ENCODE measurements at regions not wholly inside any gene's neighbourhood (a gene's known extent, or its start where the extent isn't known, plus 50 kb on each side); places are given as distances from the start of the nearest gene placed in this dataset.

GRCh38 chr2:198968545-198968944 lies 489.2 kb downstream of the SATB2 start:
- Histone ChIP-seq H3K27ac (ENCODE audit: low read depth, low read length) (no peak overlapping the region), H3K27me3 (ENCODE audit: insufficient read depth, low read length) (no peaks in the 10 kb centered on the region), H2AFZ (ENCODE audit: low read depth, low read length) (no peak overlapping the region), H3K4me2 (ENCODE audit: low read length) (no peak overlapping the region), H4K20me1 (ENCODE audit: insufficient read depth, low read length) (no peaks in the 10 kb centered on the region), H3K79me2 (ENCODE audit: insufficient read depth, low read length) (no peaks in the 10 kb centered on the region), H3K4me3 (ENCODE audit: insufficient read depth, low read depth, low read length) (no peak overlapping the region), H3K9ac (ENCODE audit: low read length) (no peak overlapping the region), H3K36me3 (ENCODE audit: insufficient read depth, low read length) (no peaks in the 10 kb centered on the region), H3K9me3 (ENCODE audit: insufficient read depth, low read depth, low read length) (no peaks in the 10 kb centered on the region), H3K4me1 (ENCODE audit: insufficient read depth, low read length) (no peaks in the 10 kb centered on the region)
- no peak for FAIRE-seq
- TF ChIP-seq EZH2 (IDR thresholded peaks at IDR 0.05; ENCODE audit: insufficient read depth, low read length) (no peak), CTCF (IDR thresholded peaks at IDR 0.05; ENCODE audit: insufficient read depth, low read depth, low read length) (no peak)
- Mint-ChIP-seq H3K27ac (ENCODE audit: unreplicated experiment) (no peak overlapping the region), H3K36me3 (ENCODE audit: low read depth, unreplicated experiment) (no peaks in the 10 kb centered on the region), H3K9me3 (ENCODE audit: unreplicated experiment) (peaks cover 3% of the 10 kb centered on the region), H3K4me3 (ENCODE audit: unreplicated experiment) (no peak overlapping the region), H3K4me1 (ENCODE audit: low read depth, unreplicated experiment) (no peaks in the 10 kb centered on the region), H3K27me3 (ENCODE audit: low read depth, unreplicated experiment) (no peaks in the 10 kb centered on the region)
- no peak for DNase-seq (ENCODE audit: low read depth)

GRCh38 chr2:198966269-198966668 lies 491.5 kb downstream of the SATB2 start:
- Histone ChIP-seq H3K9me3 (ENCODE audit: insufficient read depth, low read depth, low read length) (no peaks in the 10 kb centered on the region), H3K9ac (ENCODE audit: low read length) (no peak overlapping the region), H3K36me3 (ENCODE audit: insufficient read depth, low read length) (no peaks in the 10 kb centered on the region), H3K27ac (ENCODE audit: low read depth, low read length) (no peak overlapping the region), H3K4me1 (ENCODE audit: insufficient read depth, low read length) (no peaks in the 10 kb centered on the region), H3K4me3 (ENCODE audit: insufficient read depth, low read depth, low read length) (no peak overlapping the region), H3K4me2 (ENCODE audit: low read length) (no peak overlapping the region), H3K79me2 (ENCODE audit: insufficient read depth, low read length) (no peaks in the 10 kb centered on the region), H3K27me3 (ENCODE audit: insufficient read depth, low read length) (no peaks in the 10 kb centered on the region), H4K20me1 (ENCODE audit: insufficient read depth, low read length) (no peaks in the 10 kb centered on the region), H2AFZ (ENCODE audit: low read depth, low read length) (no peak overlapping the region)
- no peak for TF ChIP-seq EZH2 (IDR thresholded peaks at IDR 0.05; ENCODE audit: insufficient read depth, low read length)
- no peak for TF ChIP-seq CTCF (IDR thresholded peaks at IDR 0.05; ENCODE audit: insufficient read depth, low read depth, low read length)
- H3K4me1 Mint-ChIP-seq (ENCODE audit: low read depth, unreplicated experiment): no peaks in the 10 kb centered on the region
- DNase-seq (ENCODE audit: low read depth): no peak
- no peaks in the 10 kb centered on the region for H3K27me3 Mint-ChIP-seq (ENCODE audit: low read depth, unreplicated experiment)
- no peak for FAIRE-seq
- H3K4me3 Mint-ChIP-seq (ENCODE audit: unreplicated experiment): no peak overlapping the region
- H3K36me3 Mint-ChIP-seq (ENCODE audit: low read depth, unreplicated experiment): no peaks in the 10 kb centered on the region
- H3K27ac Mint-ChIP-seq (ENCODE audit: unreplicated experiment): no peak overlapping the region
- H3K9me3 Mint-ChIP-seq (ENCODE audit: unreplicated experiment): no peaks in the 10 kb centered on the region

DNA sequence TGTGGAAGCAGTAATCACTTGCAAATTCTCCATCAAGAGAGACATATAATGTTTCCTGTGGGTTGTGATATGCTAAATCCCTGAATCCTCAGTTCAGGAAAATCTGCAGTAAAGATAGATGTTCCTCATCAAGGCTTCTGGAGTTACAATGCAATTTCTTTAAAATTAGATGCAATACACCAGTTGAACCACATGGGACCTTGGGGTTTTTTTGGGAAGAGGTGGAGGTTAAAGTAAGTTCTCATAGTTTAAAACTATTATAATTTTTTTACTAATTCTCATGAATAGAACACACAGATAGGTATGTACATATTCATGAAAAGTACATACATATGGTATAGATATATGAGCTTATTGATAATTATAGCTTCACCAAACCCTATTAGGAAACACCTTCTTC lies 496.2 kb downstream of the SATB2 start:
- H3K27me3 Mint-ChIP-seq (ENCODE audit: low read depth, unreplicated experiment): no peaks in the 10 kb centered on the region
- no peaks in the 10 kb centered on the region for H3K36me3 Mint-ChIP-seq (ENCODE audit: low read depth, unreplicated experiment)
- TF ChIP-seq EZH2 (IDR thresholded peaks at IDR 0.05; ENCODE audit: insufficient read depth, low read length) (no peak), CTCF (IDR thresholded peaks at IDR 0.05; ENCODE audit: insufficient read depth, low read depth, low read length) (peak; percentile 21)
- Histone ChIP-seq H3K79me2 (ENCODE audit: insufficient read depth, low read length) (no peaks in the 10 kb centered on the region), H3K4me1 (ENCODE audit: insufficient read depth, low read length) (no peaks in the 10 kb centered on the region), H3K27ac (ENCODE audit: low read depth, low read length) (no peak overlapping the region), H3K27me3 (ENCODE audit: insufficient read depth, low read length) (no peaks in the 10 kb centered on the region), H3K9ac (ENCODE audit: low read length) (no peak overlapping the region), H3K4me3 (ENCODE audit: insufficient read depth, low read depth, low read length) (no peak overlapping the region), H3K9me3 (ENCODE audit: insufficient read depth, low read depth, low read length) (no peaks in the 10 kb centered on the region), H4K20me1 (ENCODE audit: insufficient read depth, low read length) (no peaks in the 10 kb centered on the region), H3K4me2 (ENCODE audit: low read length) (no peak overlapping the region), H3K36me3 (ENCODE audit: insufficient read depth, low read length) (no peaks in the 10 kb centered on the region), H2AFZ (ENCODE audit: low read depth, low read length) (no peak overlapping the region)
- H3K4me1 Mint-ChIP-seq (ENCODE audit: low read depth, unreplicated experiment): peaks cover 4% of the 10 kb centered on the region
- FAIRE-seq (no peak), DNase-seq (ENCODE audit: low read depth) (no peak)
- no peak overlapping the region for H3K4me3 Mint-ChIP-seq (ENCODE audit: unreplicated experiment)
- no peaks in the 10 kb centered on the region for H3K9me3 Mint-ChIP-seq (ENCODE audit: unreplicated experiment)
- no peak overlapping the region for H3K27ac Mint-ChIP-seq (ENCODE audit: unreplicated experiment)
